GM23248 (cell line): ENCODE measurements at regions not wholly inside any gene's neighbourhood (a gene's known extent, or its start where the extent isn't known, plus 50 kb on each side); places are given as distances from the start of the nearest gene placed in this dataset.

Source experiments
- EZH2 ChIP-seq: fragments of 200-600 bp; sonication (generic); IDR thresholded peaks from 2 replicates; pipeline ENCODE4 v1.6.1; 2018; ENCODE audit warnings: antibody characterized with exemption, mild to moderate bottlenecking; ENCODE audit not compliant: insufficient read depth, poor library complexity, severe bottlenecking
- EZH2phosphoT487 ChIP-seq: fragments of 200-600 bp; sonication (generic); IDR thresholded peaks from 2 replicates; pipeline ENCODE4 v1.6.1; 2018; ENCODE audit warnings: antibody characterized with exemption, moderate library complexity, mild to moderate bottlenecking, low read depth; ENCODE audit not compliant: insufficient read depth

DNA sequence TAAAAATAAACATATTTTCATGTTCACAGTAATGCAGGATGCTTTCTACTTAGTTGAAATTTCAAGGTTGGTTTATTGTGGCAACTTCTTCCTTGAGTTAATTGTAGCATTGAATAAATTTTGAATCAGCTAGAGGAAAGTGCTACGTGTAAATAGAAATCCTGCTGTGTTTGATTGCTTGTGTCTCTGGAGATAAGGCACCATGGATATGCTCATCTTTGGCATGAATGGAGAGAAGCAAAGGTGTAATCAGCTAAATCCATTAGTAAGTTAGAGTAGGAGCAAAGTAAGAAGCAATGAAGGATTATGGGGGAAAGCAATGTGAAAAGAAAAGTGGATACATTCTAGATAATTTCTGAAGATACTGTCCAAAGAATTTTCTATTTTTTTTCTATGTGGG is 331.1 kb downstream of the PTPRC start:
- TF ChIP-seq EZH2 (no peak), EZH2phosphoT487 (no peak)
